Neural cell (in vitro differentiated cells): ENCODE measurements at regions not wholly inside any gene's neighbourhood (a gene's known extent, or its start where the extent isn't known, plus 50 kb on each side); places are given as distances from the start of the nearest gene placed in this dataset.

Source experiments
- H2AFZ ChIP-seq: fragments of 200-600, 300-800 bp; sonication (generic), shearing (Covaris generic); 2 replicates; pipeline ENCODE4 v1.6.0; 2014; ENCODE audit warnings: low read depth, mild to moderate bottlenecking, antibody characterized with exemption, low read length, moderate library complexity
- H3F3A ChIP-seq: fragments of 200-600 bp; shearing (Covaris generic); 2 replicates; pipeline ENCODE4 v1.6.1; 2016; ENCODE audit warnings: mild to moderate bottlenecking, moderate library complexity, mixed read lengths, antibody characterized with exemption, low read length; ENCODE audit not compliant: insufficient read depth, poor library complexity, severe bottlenecking
- H3K27ac ChIP-seq: fragments of 200-600, 300-800 bp; sonication (generic), shearing (Covaris generic); 2 replicates; pipeline ENCODE4 v1.5.1; 2014; ENCODE audit warnings: mild to moderate bottlenecking, low read length, moderate library complexity
- H3K27me3 ChIP-seq: fragments of 300-800, 200-600 bp; sonication (generic), shearing (Covaris generic); 2 replicates; pipeline ENCODE4 v1.6.0; 2014; ENCODE audit warnings: mild to moderate bottlenecking, low read depth, low read length, moderate library complexity; ENCODE audit not compliant: insufficient read depth
- H3K36me3 ChIP-seq: fragments of 300-800, 200-600 bp; sonication (generic), shearing (Covaris generic); 2 replicates; pipeline ENCODE4 v1.5.1; 2014; ENCODE audit warnings: mild to moderate bottlenecking, antibody characterized with exemption, low read length, moderate library complexity; ENCODE audit not compliant: insufficient read depth
- H3K4me2 ChIP-seq: fragments of 300-800, 200-600 bp; sonication (generic), shearing (Covaris generic); 2 replicates; pipeline ENCODE4 v1.6.0; 2014; ENCODE audit warnings: mild to moderate bottlenecking, low read length
- H3K4me3 ChIP-seq: fragments of 300-800, 200-600 bp; sonication (generic), shearing (Covaris generic); 2 replicates; pipeline ENCODE4 v1.5.1; 2014; ENCODE audit warnings: mild to moderate bottlenecking, low read length, moderate library complexity
- H3K79me2 ChIP-seq: fragments of 200-600 bp; shearing (Covaris generic); replicated peaks from 2 replicates; pipeline ENCODE4 v1.6.0; 2014; ENCODE audit warnings: mild to moderate bottlenecking, low read length, moderate library complexity; ENCODE audit not compliant: insufficient read depth
- H3K9ac ChIP-seq: fragments of 300-800, 200-600 bp; sonication (generic), shearing (Covaris generic); 2 replicates; pipeline ENCODE4 v1.6.1; 2016; ENCODE audit warnings: mild to moderate bottlenecking, low read length, mixed read lengths
- H3K9me2 ChIP-seq: fragments of 200-600 bp; shearing (Covaris generic); 2 replicates; pipeline ENCODE4 v1.6.1; 2016; ENCODE audit warnings: mild to moderate bottlenecking, low read length, mixed read lengths; ENCODE audit not compliant: insufficient read depth
- H3K9me3 ChIP-seq: fragments of 200-600, 300-800 bp; sonication (generic), shearing (Covaris generic); 2 replicates; pipeline ENCODE4 v1.6.1; 2016; ENCODE audit warnings: mild to moderate bottlenecking, mixed run types, low read length, moderate library complexity, mixed read lengths
- H4K20me1 ChIP-seq: fragments of 200-600 bp; shearing (Covaris generic); 2 replicates; pipeline ENCODE4 v1.6.1; 2016; ENCODE audit warnings: mild to moderate bottlenecking, mixed run types; ENCODE audit not compliant: insufficient read depth
- CTCF ChIP-seq: fragments of 450-650 bp; IDR thresholded peaks from 2 replicates; pipeline ENCODE4 v1.5.1; 2014; ENCODE audit warnings: antibody characterized with exemption, mild to moderate bottlenecking, moderate library complexity; ENCODE audit not compliant: poor library complexity, severe bottlenecking
- EP300 ChIP-seq: fragments of 450-650 bp; conservative IDR thresholded peaks from 2 replicates; pipeline ENCODE4 v1.6.1; 2014; ENCODE audit warnings: antibody characterized with exemption, mild to moderate bottlenecking, moderate library complexity; ENCODE audit not compliant: poor library complexity, severe bottlenecking
- EZH2 ChIP-seq: fragments of 200-600, 300-800 bp; shearing (Covaris generic), sonication (generic); IDR thresholded peaks from 2 replicates; pipeline ENCODE4 v1.6.1; 2014; ENCODE audit warnings: antibody characterized with exemption, low read length, borderline replicate concordance, mild to moderate bottlenecking; ENCODE audit not compliant: insufficient read depth, poor library complexity, severe bottlenecking
- MXI1 ChIP-seq: fragments of 450-650 bp; conservative IDR thresholded peaks from 2 replicates; pipeline ENCODE4 v1.6.1; 2014; ENCODE audit warnings: antibody characterized with exemption, mild to moderate bottlenecking; ENCODE audit not compliant: poor library complexity, severe bottlenecking
- POLR2AphosphoS5 ChIP-seq: IDR thresholded peaks from 2 replicates; pipeline ENCODE4 v1.6.1; 2012
- RAD21 ChIP-seq: fragments of 450-650 bp; conservative IDR thresholded peaks from 2 replicates; pipeline ENCODE4 v1.6.1; 2014; ENCODE audit warnings: antibody characterized with exemption, mild to moderate bottlenecking, moderate library complexity
- REST ChIP-seq: IDR thresholded peaks from 2 replicates; pipeline ENCODE4 v1.6.1; 2012; ENCODE audit warnings: borderline replicate concordance
- SMC3 ChIP-seq: fragments of 450-650 bp; conservative IDR thresholded peaks from 2 replicates; pipeline ENCODE4 v1.6.1; 2014; ENCODE audit warnings: antibody characterized with exemption, mild to moderate bottlenecking, moderate library complexity; ENCODE audit not compliant: poor library complexity
- TAF1 ChIP-seq: IDR thresholded peaks from 2 replicates; pipeline ENCODE4 v1.6.1; 2012; ENCODE audit warnings: low read depth

GRCh38 chr5:107776922-107777740 is 106.4 kb upstream of the EFNA5 start:
- Histone ChIP-seq H3K79me2 (no peaks in the 10 kb centered on the region), H3F3A (no peaks in the 10 kb centered on the region), H3K4me3 (no peak overlapping the region), H3K9ac (no peak overlapping the region), H3K9me3 (peaks cover 10% of the 10 kb centered on the region), H3K27me3 (no peaks in the 10 kb centered on the region), H3K27ac (no peak overlapping the region), H3K4me2 (no peak overlapping the region), H2AFZ (no peak overlapping the region), H4K20me1 (no peaks in the 10 kb centered on the region), H3K36me3 (no peaks in the 10 kb centered on the region), H3K9me2 (no peaks in the 10 kb centered on the region)
- TF ChIP-seq TAF1 (no peak), CTCF (no peak), REST (no peak)

- Histone ChIP-seq H3K9ac (no peak overlapping the region), H3K4me3 (no peak overlapping the region), H3K9me2 (no peaks in the 10 kb centered on the region), H3K27ac (no peak overlapping the region), H3K9me3 (peaks cover 8% of the 10 kb centered on the region), H2AFZ (no peak overlapping the region), H3K36me3 (no peaks in the 10 kb centered on the region), H3F3A (no peaks in the 10 kb centered on the region), H4K20me1 (no peaks in the 10 kb centered on the region), H3K79me2 (no peaks in the 10 kb centered on the region), H3K4me2 (no peak overlapping the region), H3K27me3 (no peaks in the 10 kb centered on the region)
- TF ChIP-seq TAF1 (no peak), SMC3 (no peak), EZH2 (no peak), POLR2AphosphoS5 (no peak), RAD21 (no peak), REST (no peak), MXI1 (no peak), EP300 (no peak), CTCF (no peak)
Measured at GRCh38 chr5:107776506-107776905, 105.8 kb upstream of the EFNA5 start.
